GM12872 (cell line): ENCODE measurements at regions not wholly inside any gene's neighbourhood (a gene's known extent, or its start where the extent isn't known, plus 50 kb on each side); places are given as distances from the start of the nearest gene placed in this dataset.

Source experiments
- CTCF ChIP-seq: IDR thresholded peaks from 3 replicates; pipeline ENCODE4 v1.5.1; 2011; ENCODE audit warnings: low read depth, mild to moderate bottlenecking, low read length, moderate library complexity; ENCODE audit not compliant: insufficient read depth

- TF ChIP-seq CTCF, result no peak
Observed at GRCh38 chr2:83459456-83459855, 999.6 kb downstream of the SUCLG1 start.

GRCh38 chr2:83435989-83436388 is 1023.1 kb downstream of the SUCLG1 start:
- TF ChIP-seq CTCF, result no peak

GRCh38 chr2:83420993-83421392 is 1038.1 kb downstream of the SUCLG1 start:
- TF ChIP-seq CTCF, result no peak

GRCh38 chr2:83394134-83394904 is 1064.8 kb downstream of the SUCLG1 start:
- no peak for TF ChIP-seq CTCF

GRCh38 chr2:83388804-83389203 is 1070.3 kb downstream of the SUCLG1 start:
- TF ChIP-seq CTCF, result no peak

GRCh38 chr2:83386549-83386948 is 1072.5 kb downstream of the SUCLG1 start:
- no peak for TF ChIP-seq CTCF

- no peak for TF ChIP-seq CTCF
Observed at GRCh38 chr2:83378921-83379320, 1080.2 kb downstream of the SUCLG1 start.
